ENCODE measurements at regions not wholly inside any gene's neighbourhood (a gene's known extent, or its start where the extent isn't known, plus 50 kb on each side); places are given as distances from the start of the nearest gene placed in this dataset.

- TF ChIP-seq ZBTB34 (CRISPR knock-in tag; IDR thresholded peaks at IDR 0.05) (no peak), RBM22 (IDR thresholded peaks at IDR 0.05; ENCODE audit: low read depth, low read length, poor library complexity, severe bottlenecking) (no peak), RBBP5 (IDR thresholded peaks at IDR 0.05; ENCODE audit: borderline replicate concordance, insufficient read depth, low read length, poor library complexity, severe bottlenecking) (no peak), CHD1 (IDR thresholded peaks at IDR 0.05; ENCODE audit: low read length) (no peak), ZNF764 (CRISPR knock-in tag; IDR thresholded peaks at IDR 0.05; ENCODE audit: low read depth) (no peak), ZNF140 (CRISPR knock-in tag; IDR thresholded peaks at IDR 0.05) (no peak), CHD2 (IDR thresholded peaks at IDR 0.05; ENCODE audit: low read depth, low read length) (no peak), DNMT1 (IDR thresholded peaks at IDR 0.05) (no peak), HOXB6 (CRISPR knock-in tag; IDR thresholded peaks at IDR 0.05; ENCODE audit: borderline replicate concordance) (no peak), CXXC5 (CRISPR knock-in tag; IDR thresholded peaks at IDR 0.05) (no peak), HNRNPLL (IDR thresholded peaks at IDR 0.05; ENCODE audit: low read depth, low read length, poor library complexity, severe bottlenecking) (no peak), ERF (CRISPR knock-in tag; IDR thresholded peaks at IDR 0.05) (no peak), ZNF583 (CRISPR knock-in tag; IDR thresholded peaks at IDR 0.05) (no peak), CCAR2 (IDR thresholded peaks at IDR 0.05; ENCODE audit: low read depth, low read length) (no peak), BRF2 (IDR thresholded peaks at IDR 0.05; ENCODE audit: borderline replicate concordance, insufficient read depth, insufficient read length) (no peak), C11orf30 (IDR thresholded peaks at IDR 0.05; ENCODE audit: low read depth) (peak; percentile 98), SPI1 (IDR thresholded peaks at IDR 0.05; ENCODE audit: borderline replicate concordance, low read depth, low read length) (no peak), BCL6 (CRISPR knock-in tag; IDR thresholded peaks at IDR 0.05) (no peak), EWSR1 (IDR thresholded peaks at IDR 0.05; ENCODE audit: borderline replicate concordance, low read depth, partially characterized antibody) (no peak), ZNF780A (CRISPR knock-in tag; IDR thresholded peaks at IDR 0.05) (no peak), EGR1 (conservative IDR thresholded peaks at IDR 0.05) (no peak), THRB (CRISPR knock-in tag; conservative IDR thresholded peaks at IDR 0.05) (no peak), PCBP2 (IDR thresholded peaks at IDR 0.05; ENCODE audit: low read depth, low read length, poor library complexity, severe bottlenecking) (no peak), KLF1 (tag; IDR thresholded peaks at IDR 0.05) (no peak), ZNF175 (CRISPR knock-in tag; IDR thresholded peaks at IDR 0.05; ENCODE audit: low read depth) (peak; percentile 85), HDAC2 (IDR thresholded peaks at IDR 0.05) (no peak; the same call in 1 of the 2 replicates), PML (IDR thresholded peaks at IDR 0.05; ENCODE audit: low read length) (peak; percentile 96)
Observed at GRCh38 chr3:176661432-176661964, 535.8 kb downstream of the TBL1XR1 start (continued).

Measured in K562 (cell line).